Esophagus muscularis mucosa (tissue), 4 donors: ENCODE measurements at regions not wholly inside any gene's neighbourhood (a gene's known extent, or its start where the extent isn't known, plus 50 kb on each side); places are given as distances from the start of the nearest gene placed in this dataset.

Experiments
- EP300 ChIP-seq: sonication (generic); formaldehyde crosslinking; IDR thresholded peaks from one replicate; pipeline ENCODE4 v1.6.1; 2017; ENCODE audit warnings: antibody characterized with exemption
- POLR2A ChIP-seq: fragments of 450-650 bp; IDR thresholded peaks from one replicate; pipeline ENCODE4 v1.6.1; 2017; ENCODE audit warnings: antibody characterized with exemption, moderate library complexity, mild to moderate bottlenecking, low read depth
- POLR2AphosphoS5 ChIP-seq, 2 donors: sonication (generic); formaldehyde crosslinking; IDR thresholded peaks; one replicate each; pipeline ENCODE4 v1.6.1; 2017; ENCODE audit warnings: antibody characterized with exemption in 2 of 2
- TF ChIP-seq, protein P1 (sequence below), 3 experiments: fragments of 200-600 bp in 2 of 3; fragments of 450-650 bp in 1 of 3; sonication (generic) in 2 of 3; IDR thresholded peaks; one replicate each; pipeline ENCODE4 v1.5.1; 2017 to 2019; ENCODE audit warnings: antibody characterized with exemption in 3 of 3, mild to moderate bottlenecking in 2 of 3, moderate library complexity in 1 of 3

DNA sequence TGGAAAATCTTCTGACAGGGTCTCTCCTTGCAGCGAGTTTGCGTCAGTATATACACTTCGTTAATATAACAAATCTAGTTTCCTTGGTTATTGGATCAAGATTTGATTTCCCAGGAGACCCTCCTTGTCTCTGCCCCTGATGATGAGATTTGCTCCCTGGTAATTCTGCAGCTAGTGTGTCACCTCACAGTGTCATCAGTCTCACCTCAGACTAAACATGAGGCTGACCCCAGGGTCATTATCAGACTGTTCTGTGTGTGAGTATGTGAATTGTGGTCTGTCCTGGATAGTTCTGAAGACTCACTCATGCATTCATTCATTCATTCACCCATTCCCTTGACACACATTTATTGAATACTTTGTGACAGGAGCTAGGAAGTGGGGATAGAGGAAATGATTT is 138.4 kb upstream of the CTTNBP2 start:
- TF ChIP-seq, protein P1, sequence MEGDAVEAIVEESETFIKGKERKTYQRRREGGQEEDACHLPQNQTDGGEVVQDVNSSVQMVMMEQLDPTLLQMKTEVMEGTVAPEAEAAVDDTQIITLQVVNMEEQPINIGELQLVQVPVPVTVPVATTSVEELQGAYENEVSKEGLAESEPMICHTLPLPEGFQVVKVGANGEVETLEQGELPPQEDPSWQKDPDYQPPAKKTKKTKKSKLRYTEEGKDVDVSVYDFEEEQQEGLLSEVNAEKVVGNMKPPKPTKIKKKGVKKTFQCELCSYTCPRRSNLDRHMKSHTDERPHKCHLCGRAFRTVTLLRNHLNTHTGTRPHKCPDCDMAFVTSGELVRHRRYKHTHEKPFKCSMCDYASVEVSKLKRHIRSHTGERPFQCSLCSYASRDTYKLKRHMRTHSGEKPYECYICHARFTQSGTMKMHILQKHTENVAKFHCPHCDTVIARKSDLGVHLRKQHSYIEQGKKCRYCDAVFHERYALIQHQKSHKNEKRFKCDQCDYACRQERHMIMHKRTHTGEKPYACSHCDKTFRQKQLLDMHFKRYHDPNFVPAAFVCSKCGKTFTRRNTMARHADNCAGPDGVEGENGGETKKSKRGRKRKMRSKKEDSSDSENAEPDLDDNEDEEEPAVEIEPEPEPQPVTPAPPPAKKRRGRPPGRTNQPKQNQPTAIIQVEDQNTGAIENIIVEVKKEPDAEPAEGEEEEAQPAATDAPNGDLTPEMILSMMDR (IDR thresholded peaks at IDR 0.05), result no peak
- TF ChIP-seq POLR2A (no peak), POLR2AphosphoS5 (IDR thresholded peaks at IDR 0.05) (no peak), EP300 (no peak)
